ENCODE measurements at regions not wholly inside any gene's neighbourhood (a gene's known extent, or its start where the extent isn't known, plus 50 kb on each side); places are given as distances from the start of the nearest gene placed in this dataset.
A peak's percentile ranks its signal among the peaks of the same experiment; 100 is the strongest.
"Not testable (repeated sequence)": the region's sequence is repeated elsewhere in the genome, so short reads cannot be mapped to it uniquely, and the experiment has no call there.

- peak; percentile 78 for DNase-seq (ENCODE audit: low read depth)
These were observed 151.3 kb upstream of the BEND6 start for GRCh38 chr6:56803594-56803993.

- DNase-seq (ENCODE audit: low read depth): peak; percentile 73
These were observed 152.3 kb upstream of the BEND6 start for GRCh38 chr6:56802584-56802983.

GRCh38 chr6:56799989-56800388, 154.9 kb upstream of the BEND6 start:
- DNase-seq (ENCODE audit: low read depth): no peak

GRCh38 chr6:56798163-56798562, 155.5 kb upstream of the DST start:
- DNase-seq (ENCODE audit: low read depth): peak; percentile 73

- peak; percentile 64 for DNase-seq (ENCODE audit: low read depth)
These were observed 153.5 kb upstream of the DST start for GRCh38 chr6:56796196-56796532.

- DNase-seq (ENCODE audit: low read depth): no peak
These were observed 152.9 kb upstream of the DST start for GRCh38 chr6:56795466-56796195.

- DNase-seq (ENCODE audit: low read depth): peak; percentile 21
These were observed 151.7 kb upstream of the DST start for GRCh38 chr6:56794421-56794820.

- no peak for DNase-seq (ENCODE audit: low read depth)
These were observed 151.2 kb upstream of the DST start for GRCh38 chr6:56793938-56794337.

- no peak for DNase-seq (ENCODE audit: low read depth)
These were observed 147.7 kb upstream of the DST start for GRCh38 chr6:56790414-56790813.

GRCh38 chr6:56789879-56790278, 147.2 kb upstream of the DST start:
- DNase-seq (ENCODE audit: low read depth): no peak

GRCh38 chr6:56789342-56789741, 146.7 kb upstream of the DST start:
- DNase-seq (ENCODE audit: low read depth): no peak

GRCh38 chr6:56787209-56787608, 144.5 kb upstream of the DST start:
- DNase-seq (ENCODE audit: low read depth): peak; percentile 34

GRCh38 chr6:56786256-56786655, 143.6 kb upstream of the DST start:
- DNase-seq (ENCODE audit: low read depth): no peak

- not testable (repeated sequence) for DNase-seq (ENCODE audit: low read depth)
These were observed 142.8 kb upstream of the DST start for GRCh38 chr6:56785536-56785935.

GRCh38 chr6:56780109-56780508, 137.4 kb upstream of the DST start:
- DNase-seq (ENCODE audit: low read depth): not testable (repeated sequence)

GRCh38 chr6:56778503-56778902, 135.8 kb upstream of the DST start:
- not testable (repeated sequence) for DNase-seq (ENCODE audit: low read depth)

- no peak for DNase-seq (ENCODE audit: low read depth)
These were observed 132.9 kb upstream of the DST start for GRCh38 chr6:56775498-56776166.

GRCh38 chr6:56772737-56773184, 130.1 kb upstream of the DST start:
- peak; percentile 88 for DNase-seq (ENCODE audit: low read depth)

GRCh38 chr6:56771929-56772607, 129.4 kb upstream of the DST start:
- DNase-seq (ENCODE audit: low read depth): no peak

- DNase-seq (ENCODE audit: low read depth): no peak
These were observed 128.5 kb upstream of the DST start for GRCh38 chr6:56771189-56771588.

- peak; percentile 74 for DNase-seq (ENCODE audit: low read depth)
These were observed 127.4 kb upstream of the DST start for GRCh38 chr6:56770011-56770520.

- DNase-seq (ENCODE audit: low read depth): no peak
These were observed 125.3 kb upstream of the DST start for GRCh38 chr6:56767892-56768531.
